NCI-H1436 treated with DMSO at 0.1 percent for 48 hours (cell line): ENCODE measurements at regions not wholly inside any gene's neighbourhood (a gene's known extent, or its start where the extent isn't known, plus 50 kb on each side); places are given as distances from the start of the nearest gene placed in this dataset.
"Not testable (repeated sequence)": the region's sequence is repeated elsewhere in the genome, so short reads cannot be mapped to it uniquely, and the experiment has no call there.

Experiments
- DNase-seq: peaks from one replicate; lab custom pipeline; 2025; lab: John Stamatoyannopoulos, UW

DNA sequence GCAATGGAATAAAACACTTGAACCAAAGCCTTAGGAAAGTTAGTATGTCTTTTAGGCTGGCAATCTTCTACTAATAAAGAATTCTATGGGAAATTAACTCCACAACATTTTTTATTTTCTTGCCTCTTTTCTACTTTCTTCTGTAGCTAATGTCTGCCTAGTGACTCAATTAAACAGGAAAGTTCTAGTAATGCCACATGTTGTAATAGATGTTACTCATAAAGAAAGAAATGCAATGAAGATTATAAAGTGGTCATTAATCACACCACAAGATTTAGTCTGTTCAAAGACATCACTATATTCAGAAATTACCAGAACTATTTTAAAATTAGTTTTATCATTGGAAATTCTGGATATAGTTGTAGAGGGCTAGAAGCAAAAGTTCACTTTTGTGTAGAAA, 329.7 kb downstream of the SI start:
- DNase-seq, result no peak

DNA sequence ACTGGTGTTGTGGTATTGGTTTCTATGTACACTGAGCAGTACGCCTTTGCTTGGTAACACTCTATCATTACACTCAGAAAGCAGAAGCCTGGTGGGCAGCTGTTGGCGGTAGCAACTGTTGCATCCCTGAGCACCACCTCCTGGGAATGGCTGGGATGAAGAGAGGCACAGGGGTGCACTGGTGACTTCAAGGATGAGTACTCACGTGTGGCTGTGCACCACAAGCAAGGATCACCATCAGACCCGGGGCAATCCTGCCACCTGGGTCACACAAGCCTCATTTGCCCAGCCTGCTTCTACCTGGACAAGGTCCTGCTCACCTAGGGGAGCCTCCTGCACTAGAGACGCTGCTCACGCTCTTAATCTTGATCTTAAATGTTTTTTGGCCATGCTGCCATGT, 336.4 kb downstream of the SI start:
- no peak for DNase-seq

GRCh38 chr3:164737174-164737573, 341.1 kb downstream of the SI start:
- no peak for DNase-seq

DNA sequence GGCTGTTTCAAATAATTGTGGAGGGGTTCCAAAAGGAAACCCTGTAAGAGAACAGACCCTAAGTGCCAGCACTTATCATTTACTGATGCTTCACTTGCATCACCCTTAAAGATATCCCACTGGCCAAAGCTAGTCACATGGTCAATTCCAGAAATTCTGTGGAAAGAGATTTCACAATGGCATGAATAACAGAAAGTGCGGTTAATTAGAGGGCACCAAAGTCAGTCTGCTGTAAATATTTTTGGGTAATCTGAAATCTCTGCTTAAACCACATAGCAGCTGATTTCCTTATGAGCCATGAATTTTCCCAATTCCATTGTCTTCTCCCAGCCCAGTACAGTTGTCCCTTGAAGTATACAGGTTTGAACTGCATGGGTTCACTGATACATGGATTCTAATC, 346.1 kb downstream of the SI start:
- DNase-seq, result no peak

DNA sequence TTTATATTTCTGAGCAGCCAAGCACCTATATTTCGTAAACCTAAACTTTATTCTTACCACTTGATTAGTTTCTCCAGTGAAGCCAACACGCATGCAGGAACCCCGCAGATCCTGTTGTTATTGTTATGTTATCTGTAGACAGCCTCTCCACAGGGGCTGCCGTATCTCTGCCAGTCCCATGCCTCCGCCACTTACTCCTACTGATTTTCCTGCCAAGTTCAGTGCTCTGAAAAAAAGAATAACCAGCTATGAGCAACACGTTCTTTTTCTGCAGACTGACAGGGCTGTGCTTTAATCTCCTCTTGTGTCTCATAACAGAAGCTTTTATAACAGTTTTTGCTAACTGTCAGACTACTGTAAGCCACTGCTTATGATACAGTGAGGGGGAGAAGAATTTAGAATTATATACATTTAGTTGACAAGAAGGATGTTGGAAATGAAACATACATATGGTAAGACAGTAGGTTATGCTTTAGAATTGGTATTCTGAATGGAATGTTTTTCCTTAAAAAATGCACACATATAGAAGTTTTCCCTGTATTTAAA, 347.4 kb downstream of the SI start:
- no peak for DNase-seq

DNA sequence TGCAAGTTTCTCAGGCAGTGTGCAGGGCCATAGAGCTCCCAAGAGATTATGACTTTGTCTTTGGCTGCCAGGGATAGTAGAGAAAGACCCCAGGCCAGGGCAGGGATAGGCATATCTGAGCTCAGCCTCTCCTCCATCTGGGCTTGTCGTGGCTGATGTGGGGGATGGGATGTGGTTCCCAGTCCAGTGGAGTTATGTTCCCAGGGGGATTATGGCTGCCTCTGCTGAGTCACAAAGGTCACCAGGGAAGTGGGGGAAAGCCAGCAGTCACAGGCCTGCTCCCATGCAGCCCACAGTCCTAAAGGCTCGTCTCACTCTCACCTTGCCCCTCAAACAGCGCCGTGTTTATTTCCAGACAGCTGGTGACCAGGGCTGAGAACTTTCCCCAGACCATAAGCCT, 354.9 kb downstream of the SI start:
- no peak for DNase-seq

- not testable (repeated sequence) for DNase-seq
These were observed 375.5 kb downstream of the SI start for GRCh38 chr3:164702808-164703207.

- DNase-seq, result no peak
These were observed 390.4 kb downstream of the SI start for GRCh38 chr3:164687902-164688301.

DNA sequence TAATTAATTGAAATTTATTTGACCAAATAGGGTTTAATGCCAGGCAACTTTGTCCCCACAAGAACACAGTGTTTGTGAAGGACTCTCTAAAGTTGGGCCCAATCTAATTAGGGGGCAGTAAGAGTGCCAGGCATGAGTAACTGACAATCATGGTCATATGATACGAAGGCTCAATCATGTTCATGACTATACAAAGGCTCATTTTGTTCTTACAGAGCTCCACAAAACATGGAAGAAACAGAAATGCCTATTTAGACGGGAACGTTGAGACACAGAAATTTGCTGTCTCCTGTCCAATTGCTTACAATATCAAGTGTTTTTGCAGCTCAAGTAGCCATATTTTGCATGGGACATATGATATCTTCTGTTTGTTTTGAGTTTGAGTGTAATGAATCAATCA, 391.1 kb downstream of the SI start:
- no peak for DNase-seq

GRCh38 chr3:164683489-164683888, 394.8 kb downstream of the SI start:
- no peak for DNase-seq

DNA sequence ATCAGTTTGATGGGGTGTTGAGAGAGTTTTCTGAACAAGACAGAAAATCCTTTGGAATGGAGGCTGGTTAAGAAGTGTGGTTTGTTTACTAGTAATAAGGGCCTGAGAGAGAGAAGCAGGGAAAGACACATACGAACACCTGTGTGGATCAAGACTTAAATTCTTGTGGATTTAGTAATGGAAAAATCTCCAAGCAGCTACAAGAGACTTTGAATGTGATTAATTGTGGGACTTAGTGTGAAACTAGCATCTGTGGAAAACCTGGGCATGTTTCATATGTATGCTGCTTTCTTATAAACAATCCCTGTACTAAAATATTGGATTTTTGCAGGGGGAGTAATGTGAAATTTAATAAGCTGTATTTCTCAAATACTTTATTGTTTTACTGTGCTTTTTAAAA, 399.1 kb downstream of the SI start:
- DNase-seq, result no peak

- no peak for DNase-seq
These were observed 401.0 kb downstream of the SI start for GRCh38 chr3:164677317-164677716.

- DNase-seq, result no peak
These were observed 404.6 kb downstream of the SI start for GRCh38 chr3:164673738-164674137.

DNA sequence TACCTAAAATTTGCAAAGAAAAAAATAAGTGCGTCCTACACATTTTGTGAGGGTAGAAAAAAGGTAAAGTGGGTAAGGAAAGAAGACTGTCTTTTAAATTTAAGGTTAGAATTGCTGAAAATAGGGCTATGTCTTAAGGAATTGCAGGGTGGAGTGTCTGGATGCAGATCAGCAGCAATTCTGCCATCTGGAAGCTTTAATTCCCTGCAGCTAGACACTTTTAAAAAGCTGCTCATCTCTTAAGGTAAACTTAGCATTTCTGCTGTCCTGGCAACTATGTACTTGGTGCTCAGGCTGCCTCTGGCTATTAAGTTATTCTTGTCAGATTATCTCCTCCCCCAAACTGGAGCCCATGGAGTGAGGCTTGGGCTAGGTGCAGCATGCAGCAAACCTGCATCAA, 420.2 kb downstream of the SI start:
- no peak for DNase-seq

DNA sequence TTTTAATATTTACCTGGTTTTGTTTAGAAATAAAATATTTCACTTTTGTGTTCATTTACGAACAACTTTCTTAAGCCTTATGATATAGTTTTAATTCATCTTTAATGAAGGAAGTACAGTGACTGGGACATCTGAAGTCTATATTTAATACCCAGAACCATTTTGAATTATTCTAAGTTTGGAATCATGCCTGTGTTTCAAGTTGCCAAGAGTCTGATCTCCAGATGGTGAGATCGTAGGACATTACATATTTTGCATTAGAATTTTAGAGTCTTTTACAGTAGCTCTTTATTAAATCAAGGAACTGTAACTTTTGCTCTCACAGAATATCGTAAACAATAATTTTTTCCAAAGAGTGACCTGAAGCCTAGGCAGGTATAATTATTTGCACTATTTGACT, 420.7 kb downstream of the SI start:
- no peak for DNase-seq

DNA sequence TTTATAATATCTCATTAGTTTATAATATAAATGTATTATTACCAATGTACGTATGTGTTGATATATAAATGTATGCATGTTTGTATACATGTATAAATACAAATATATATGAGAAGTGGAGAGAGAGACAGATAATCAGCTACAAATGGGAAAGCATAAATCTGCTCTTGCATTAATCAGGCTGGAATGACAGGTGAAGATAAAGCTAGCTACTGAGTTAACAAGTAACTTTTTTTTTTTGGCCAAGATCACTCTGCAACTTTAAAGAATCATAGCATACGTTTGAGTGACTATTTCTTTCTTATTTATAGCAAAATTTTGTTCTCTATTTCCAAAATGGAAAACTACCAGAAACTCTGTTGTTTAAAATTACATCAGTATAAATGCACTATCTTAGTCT, 422.8 kb downstream of the SI start:
- DNase-seq, result no peak

DNA sequence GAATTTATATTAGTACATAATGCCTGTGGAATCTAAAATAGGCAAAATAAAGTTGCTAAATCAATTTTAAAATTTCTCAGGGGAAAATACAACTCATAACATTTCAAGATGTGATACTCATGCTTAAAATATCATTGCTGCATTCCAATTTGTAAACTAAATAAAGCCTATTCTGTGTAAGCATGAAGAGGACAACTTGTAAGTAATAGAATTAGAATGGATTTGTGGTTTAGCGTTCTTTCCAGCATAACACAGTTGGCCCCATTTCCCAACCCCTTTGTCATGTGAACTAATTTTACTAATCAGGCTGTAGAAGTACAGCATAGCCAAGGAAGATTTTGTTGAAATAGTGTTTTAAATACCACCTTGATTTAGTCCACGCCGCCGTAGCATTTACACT, 437.2 kb downstream of the SI start:
- no peak for DNase-seq

DNA sequence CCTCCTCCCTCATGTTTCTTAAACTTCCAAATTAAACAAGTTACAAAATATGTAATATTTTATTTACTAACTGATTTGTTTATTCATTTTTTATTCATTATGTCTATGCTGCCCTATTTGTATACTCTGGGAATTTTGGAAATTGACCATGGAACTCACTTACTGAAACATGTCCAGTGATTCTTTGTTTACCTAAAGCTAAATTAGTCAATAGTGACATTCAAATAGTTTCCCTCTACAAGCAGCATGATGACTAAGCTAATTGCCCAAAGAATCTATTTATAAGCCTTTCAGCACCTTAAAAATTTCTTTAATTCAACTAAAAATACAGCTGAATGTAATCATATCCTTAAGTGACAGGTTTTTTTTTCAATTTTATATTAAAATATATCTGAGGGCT, 437.7 kb downstream of the SI start:
- no peak for DNase-seq

DNA sequence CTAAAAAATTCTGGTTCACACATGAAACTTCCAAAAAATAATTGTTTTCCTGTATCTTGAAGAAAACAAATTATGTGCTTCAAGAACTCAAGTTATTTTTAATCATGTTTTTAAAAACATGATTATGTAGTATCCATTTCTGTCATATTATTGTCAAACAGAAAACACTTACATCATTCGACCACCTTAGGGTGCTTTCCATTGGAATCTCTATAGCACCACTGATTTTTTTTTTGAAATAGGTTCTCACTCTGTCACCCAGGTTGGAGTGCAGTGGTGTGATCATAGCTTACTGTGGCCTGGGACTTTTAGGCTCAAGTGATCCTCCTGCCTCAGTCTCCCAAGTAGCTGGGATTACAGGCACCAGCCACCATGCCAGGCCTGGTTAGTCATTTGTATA, 457.3 kb downstream of the SI start:
- DNase-seq, result no peak

DNA sequence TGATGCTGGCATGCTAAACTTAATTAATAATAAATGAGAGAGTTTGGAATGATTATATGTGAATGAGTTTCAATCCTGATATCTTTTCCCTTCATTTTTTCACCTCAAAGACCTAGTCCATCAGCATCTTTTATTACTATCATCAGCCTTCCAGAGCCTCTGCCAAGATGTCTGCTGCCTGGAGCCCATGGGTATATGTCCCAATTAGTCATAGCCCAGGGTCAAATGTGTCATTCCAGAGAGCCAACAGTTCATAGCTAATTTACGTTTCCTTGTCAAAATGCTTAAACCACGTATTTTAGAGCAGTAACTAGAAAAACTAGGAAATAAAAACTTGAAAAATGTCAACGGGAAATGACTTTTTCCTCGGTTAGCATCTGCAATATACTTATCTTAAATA, 457.9 kb downstream of the SI start:
- no peak for DNase-seq

GRCh38 chr3:164612751-164613150, 465.5 kb downstream of the SI start:
- no peak for DNase-seq

DNA sequence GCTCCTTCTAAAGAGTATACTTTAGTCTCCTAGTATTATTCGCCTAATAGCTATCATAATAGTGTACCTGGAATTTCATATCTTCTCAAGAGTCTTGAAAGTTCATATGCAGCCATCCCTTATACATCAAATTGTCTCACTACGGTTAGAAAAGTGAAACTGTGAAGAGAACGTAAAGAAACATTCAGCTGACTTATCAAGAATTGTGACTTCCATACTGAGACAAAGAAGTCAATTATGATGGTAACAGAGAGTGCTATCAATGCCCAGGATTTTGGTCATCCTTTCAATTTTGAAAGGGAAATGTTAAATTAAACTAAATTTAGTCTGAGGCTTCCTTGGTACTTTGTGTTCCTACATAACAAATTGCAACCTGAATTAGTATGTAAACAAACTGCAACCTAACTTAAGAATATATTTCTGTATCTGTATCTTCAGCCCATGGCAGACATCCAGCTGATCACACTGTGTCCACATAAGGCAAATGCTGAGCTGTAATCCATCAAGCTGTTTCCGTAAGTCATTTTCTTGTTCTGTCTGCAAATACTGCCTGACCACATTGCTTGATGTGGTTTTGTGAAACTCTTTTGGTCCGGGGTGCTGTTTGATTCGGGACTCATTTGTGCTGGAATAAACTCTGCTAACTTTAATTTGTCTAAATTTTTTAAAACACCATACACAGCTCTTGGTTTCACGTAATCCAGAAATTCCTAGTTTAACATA, 469.6 kb downstream of the SI start:
- no peak for DNase-seq

GRCh38 chr3:164604687-164605086, 473.6 kb downstream of the SI start:
- DNase-seq, result no peak

DNA sequence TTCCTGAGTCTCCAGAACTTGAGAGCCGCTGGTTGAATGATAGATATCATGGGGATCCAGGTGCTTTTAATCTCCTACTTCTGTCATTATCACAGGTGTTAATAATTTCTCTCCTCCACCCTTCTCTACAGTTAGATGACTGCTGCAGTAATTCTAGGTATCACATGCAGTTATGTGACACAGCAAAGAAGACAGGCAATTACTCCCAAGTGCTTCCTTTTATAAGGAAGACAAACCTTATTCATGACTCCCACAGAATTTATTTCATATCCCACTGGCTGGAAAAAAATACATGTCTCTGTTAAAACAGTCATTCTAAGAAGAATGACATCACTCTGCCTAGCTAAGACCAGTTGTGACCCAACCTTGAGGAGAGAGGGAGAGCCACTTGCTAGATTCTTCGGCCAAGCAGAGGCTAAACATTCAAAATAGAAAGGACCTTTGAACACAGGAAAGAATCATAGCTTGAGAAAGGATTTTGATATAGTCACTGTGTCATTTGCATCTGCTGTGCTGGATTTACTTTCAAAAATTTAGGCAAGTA, 500.6 kb downstream of the SI start:
- DNase-seq, result no peak
